Mucosa of rectum (tissue), 2 donors: ENCODE measurements at regions not wholly inside any gene's neighbourhood (a gene's known extent, or its start where the extent isn't known, plus 50 kb on each side); places are given as distances from the start of the nearest gene placed in this dataset.
"Not testable (repeated sequence)": the region's sequence is repeated elsewhere in the genome, so short reads cannot be mapped to it uniquely, and the experiment has no call there.

ENCODE experiments used
- H3K27ac ChIP-seq, 2 donors: one replicate each; pipeline ENCODE4 v1.7.0; 2013; ENCODE audit warnings: inconsistent platforms in 2 of 2, low read depth in 2 of 2, low read length in 2 of 2
- H3K27me3 ChIP-seq, 2 donors: one replicate each; pipeline ENCODE4 v1.7.0; 2013; ENCODE audit warnings: low read length in 2 of 2; ENCODE audit not compliant: control insufficient read depth in 2 of 2, insufficient read depth in 2 of 2
- H3K36me3 ChIP-seq, 2 donors: one replicate each; pipeline ENCODE4 v1.7.0; 2013; ENCODE audit warnings: low read length in 2 of 2; ENCODE audit not compliant: control insufficient read depth in 2 of 2, insufficient read depth in 2 of 2
- H3K4me1 ChIP-seq, 2 donors: one replicate each; pipeline ENCODE4 v1.7.0; 2013; ENCODE audit warnings: low read length in 2 of 2, mild to moderate bottlenecking in 1 of 2; ENCODE audit not compliant: control insufficient read depth in 2 of 2, insufficient read depth in 2 of 2
- H3K4me3 ChIP-seq, 2 donors: one replicate each; pipeline ENCODE4 v1.7.0; 2013; ENCODE audit warnings: low read length in 2 of 2
- H3K9ac ChIP-seq, 2 donors: one replicate each; pipeline ENCODE4 v1.7.0; 2013; ENCODE audit warnings: low read length in 2 of 2, low read depth in 1 of 2, mild to moderate bottlenecking in 1 of 2
- H3K9me3 ChIP-seq, 2 donors: one replicate each; pipeline ENCODE4 v1.7.0; 2013; ENCODE audit warnings: low read length in 2 of 2; ENCODE audit not compliant: control insufficient read depth in 2 of 2
- donor health status: healthy.
- donor health status: Normal muscosa, but diverticular disease.

- not testable (repeated sequence) for H3K9me3 ChIP-seq, H3K4me3 ChIP-seq, H3K27ac ChIP-seq, H3K27me3 ChIP-seq, H3K36me3 ChIP-seq, H3K9ac ChIP-seq, H3K4me1 ChIP-seq
Observed at GRCh38 chr17:74143318-74143717, 60.2 kb upstream of the RPL38 start.

GRCh38 chr17:74145756-74146155 lies 57.7 kb upstream of the RPL38 start:
- Histone ChIP-seq H3K4me1 (no peaks in the 10 kb centered on the region), H3K9me3 (peaks cover 0 to 4% of the 10 kb centered on the region in 2 donors), H3K4me3 (no peak overlapping the region), H3K9ac (no peak overlapping the region), H3K36me3 (no peaks in the 10 kb centered on the region), H3K27me3 (peaks cover 0 to 3% of the 10 kb centered on the region in 2 donors), H3K27ac (no peak overlapping the region)

DNA sequence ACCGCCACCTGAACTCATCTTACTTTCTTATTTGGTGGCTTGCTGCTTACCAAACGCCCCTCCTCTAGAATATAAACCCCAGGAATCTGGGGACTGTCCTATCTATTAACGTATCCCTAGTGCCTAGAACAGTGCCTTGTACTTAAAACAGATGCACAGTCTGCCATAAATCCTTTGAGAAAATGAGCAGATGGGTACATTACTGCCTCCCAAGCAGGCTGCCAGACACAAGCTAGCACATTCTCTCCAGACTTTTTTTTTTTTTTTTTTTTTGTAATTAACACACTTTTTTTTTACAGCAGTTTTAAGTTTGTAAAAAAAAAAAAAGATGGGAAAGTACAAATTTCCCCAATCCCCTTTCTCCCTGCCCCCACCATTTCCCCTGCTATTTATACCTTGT lies 57.3 kb upstream of the RPL38 start:
- no peaks in the 10 kb centered on the region for H3K4me1 ChIP-seq
- H3K4me3 ChIP-seq = no peak overlapping the region
- no peak overlapping the region for H3K9ac ChIP-seq
- H3K27me3 ChIP-seq = peaks cover 0 to 3% of the 10 kb centered on the region in 2 donors
- H3K9me3 ChIP-seq = peaks cover 0 to 4% of the 10 kb centered on the region in 2 donors
- H3K36me3 ChIP-seq = no peaks in the 10 kb centered on the region
- H3K27ac ChIP-seq = no peak overlapping the region

DNA sequence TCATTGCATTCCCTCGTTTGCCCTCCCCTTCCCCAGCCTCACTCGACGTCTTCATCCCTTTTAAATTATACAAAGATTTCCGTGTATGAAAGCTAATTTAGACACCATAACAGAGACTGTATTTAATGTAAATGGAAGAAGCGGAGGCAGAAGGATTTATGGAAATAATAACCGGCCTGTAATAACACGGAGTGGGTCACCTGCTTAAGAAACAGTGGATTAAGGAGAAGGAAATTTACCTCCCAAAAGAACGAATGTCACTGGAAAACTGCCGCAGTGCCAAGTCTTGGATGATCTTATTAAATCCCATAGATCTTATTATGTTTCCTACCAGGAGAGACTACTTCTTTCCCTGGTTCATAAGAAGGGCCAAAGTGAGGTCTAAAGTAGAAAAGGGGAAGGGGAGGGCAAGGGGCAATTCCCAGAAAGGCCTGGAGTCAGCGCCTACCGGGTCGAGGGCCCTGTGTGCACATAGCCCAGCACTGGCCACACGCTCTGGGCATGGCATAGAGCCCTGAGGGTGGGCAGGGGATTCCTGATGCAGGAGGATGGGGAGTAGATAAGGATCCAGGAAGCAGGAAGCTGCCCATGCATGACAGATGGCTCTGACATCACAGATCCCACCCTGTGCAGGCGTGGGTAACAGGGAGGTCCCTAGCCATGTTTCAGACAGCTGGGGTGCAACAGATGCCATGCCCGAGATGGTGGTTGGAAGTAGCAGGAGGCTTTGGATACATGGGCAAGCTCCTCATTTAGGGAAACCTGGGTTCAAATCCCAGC lies 56.2 kb upstream of the RPL38 start:
- Histone ChIP-seq H3K36me3 (no peaks in the 10 kb centered on the region), H3K9me3 (peaks cover 0 to 4% of the 10 kb centered on the region in 2 donors), H3K4me1 (no peaks in the 10 kb centered on the region), H3K4me3 (no peak overlapping the region), H3K27ac (no peak overlapping the region), H3K27me3 (peaks cover 0 to 3% of the 10 kb centered on the region in 2 donors), H3K9ac (no peak overlapping the region)

DNA sequence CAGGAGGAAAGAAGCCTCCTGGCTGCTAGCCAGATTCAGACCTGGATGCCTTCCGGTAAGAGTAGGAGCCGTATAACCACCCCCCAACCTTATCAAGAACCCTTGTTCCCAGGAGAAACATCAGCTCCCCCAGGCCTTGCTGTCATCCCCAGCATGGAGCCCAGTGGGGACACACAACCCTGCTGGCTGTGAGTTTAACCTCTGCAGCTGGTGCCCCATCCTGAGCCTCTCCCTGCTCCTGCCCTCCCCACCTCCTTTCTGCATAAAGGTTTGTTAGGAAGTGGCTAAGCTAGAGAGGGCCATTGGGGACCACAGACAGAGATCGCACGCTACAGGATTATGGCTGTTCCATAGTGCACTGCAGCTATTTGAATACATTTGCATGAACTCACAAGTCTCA lies 55.5 kb upstream of the RPL38 start:
- Histone ChIP-seq H3K9me3 (peaks cover 0 to under 1% of the 10 kb centered on the region in 2 donors), H3K9ac (no peak overlapping the region), H3K4me1 (no peaks in the 10 kb centered on the region), H3K27ac (no peak overlapping the region), H3K36me3 (no peaks in the 10 kb centered on the region), H3K27me3 (peaks cover 0 to 3% of the 10 kb centered on the region in 2 donors), H3K4me3 (no peak overlapping the region)

DNA sequence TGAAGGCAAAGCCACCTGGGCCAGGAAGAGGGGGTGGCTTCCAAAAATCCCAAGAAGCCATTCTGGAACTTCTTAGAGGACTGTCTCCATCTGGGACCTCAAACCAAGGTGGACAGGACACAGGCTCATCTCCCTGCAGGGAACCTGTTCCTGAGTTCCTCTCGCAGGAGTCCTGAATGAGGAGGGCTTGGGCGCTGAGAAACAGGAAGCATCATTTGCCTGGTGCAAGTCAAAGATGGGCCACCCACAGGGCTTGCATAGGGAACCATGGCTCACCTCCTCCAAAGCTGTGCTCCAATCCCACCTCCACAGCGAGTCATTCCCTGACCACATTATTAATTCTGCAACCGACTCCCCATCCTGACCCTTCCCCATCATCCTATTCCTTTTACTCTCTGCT lies 55.0 kb upstream of the RPL38 start:
- no peaks in the 10 kb centered on the region for H3K36me3 ChIP-seq
- H3K27me3 ChIP-seq = peaks cover 0 to 3% of the 10 kb centered on the region in 2 donors
- no peak overlapping the region for H3K9ac ChIP-seq
- no peaks in the 10 kb centered on the region for H3K4me1 ChIP-seq
- no peak overlapping the region for H3K27ac ChIP-seq
- H3K9me3 ChIP-seq = no peaks in the 10 kb centered on the region
- no peak overlapping the region for H3K4me3 ChIP-seq

DNA sequence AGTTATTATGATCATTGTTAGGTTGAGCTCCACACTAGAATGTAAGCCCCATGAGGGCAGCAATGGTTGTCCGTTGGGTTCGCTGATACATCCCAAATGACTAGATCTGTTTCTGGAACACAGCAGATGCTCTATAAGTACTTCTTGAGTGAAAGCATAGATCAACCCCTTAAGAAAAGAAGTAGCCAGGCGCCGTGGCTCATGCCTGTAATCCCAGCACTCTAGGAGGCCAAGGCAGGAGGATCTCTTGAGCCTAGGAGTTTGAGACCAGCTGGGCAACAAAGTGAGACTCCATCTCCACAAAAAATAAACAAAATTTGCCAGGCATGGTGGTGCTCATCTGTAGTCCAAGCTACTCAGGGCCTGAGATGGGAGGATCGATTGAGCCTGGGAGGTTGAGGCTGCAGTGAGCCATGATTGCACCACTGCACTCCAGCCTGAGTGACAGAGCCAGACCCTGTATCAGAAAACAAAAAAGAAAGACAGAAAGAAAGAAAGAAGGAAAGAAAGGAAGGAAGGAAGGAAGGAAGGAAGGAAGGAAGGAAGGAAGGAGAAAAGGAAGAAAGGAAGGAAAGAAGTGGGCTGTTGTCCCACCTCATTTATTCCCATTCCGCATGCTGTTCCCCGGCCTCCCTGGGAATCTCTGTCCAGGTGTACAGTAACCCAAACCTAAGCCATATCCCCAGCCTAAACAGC lies 54.4 kb upstream of the RPL38 start:
- Histone ChIP-seq H3K27me3 (peaks cover 0 to 3% of the 10 kb centered on the region in 2 donors), H3K4me1 (no peaks in the 10 kb centered on the region), H3K9ac (no peak overlapping the region), H3K36me3 (no peaks in the 10 kb centered on the region), H3K27ac (no peak overlapping the region), H3K9me3 (no peaks in the 10 kb centered on the region), H3K4me3 (no peak overlapping the region)

DNA sequence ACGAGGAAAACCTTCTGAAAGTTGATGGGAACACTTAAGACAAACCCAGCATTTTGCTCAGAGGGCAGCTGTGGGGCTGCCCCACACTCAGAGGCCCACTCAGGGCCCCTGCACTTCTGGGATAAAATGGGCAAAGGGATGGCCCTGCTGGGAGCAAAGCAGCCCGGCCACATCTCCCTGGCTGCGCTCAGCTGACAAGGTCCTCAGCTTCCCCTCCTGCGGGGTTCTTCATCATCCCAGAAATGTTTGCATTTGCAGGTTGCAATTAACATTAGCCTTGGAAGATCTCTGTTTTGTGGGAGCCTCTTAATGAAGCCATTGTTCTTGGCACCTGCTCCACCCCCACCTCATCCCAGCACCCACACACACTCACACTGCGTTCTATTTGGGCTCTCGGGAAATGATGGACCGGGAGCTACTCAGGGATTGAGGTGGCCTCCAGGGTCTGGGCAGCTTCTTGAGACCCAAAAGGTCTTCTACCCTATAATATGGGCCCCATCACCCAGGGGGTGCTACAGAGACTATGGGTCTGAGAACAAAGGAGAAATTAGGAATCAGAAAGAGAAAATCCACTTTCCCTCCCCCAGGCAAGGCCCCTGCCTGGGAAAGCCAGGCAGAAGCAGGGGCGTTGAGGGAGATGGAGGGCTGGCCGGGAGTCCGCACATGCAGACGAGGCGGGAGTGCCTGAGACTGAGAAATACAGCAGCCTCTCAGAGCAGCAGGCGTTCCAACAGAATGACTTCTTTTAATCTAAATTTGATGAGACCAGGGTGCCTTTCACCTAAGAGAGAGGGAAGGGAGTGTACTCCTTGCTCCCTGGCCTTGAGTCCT lies 53.7 kb upstream of the RPL38 start:
- H3K4me3 ChIP-seq = no peak overlapping the region
- H3K27ac ChIP-seq = no peak overlapping the region
- no peak overlapping the region for H3K9ac ChIP-seq
- H3K27me3 ChIP-seq = peaks cover 0 to 3% of the 10 kb centered on the region in 2 donors
- H3K9me3 ChIP-seq = no peaks in the 10 kb centered on the region
- no peaks in the 10 kb centered on the region for H3K4me1 ChIP-seq
- no peaks in the 10 kb centered on the region for H3K36me3 ChIP-seq

GRCh38 chr17:74150428-74151025 lies 53.0 kb upstream of the RPL38 start:
- Histone ChIP-seq H3K9ac (no peak overlapping the region), H3K9me3 (no peaks in the 10 kb centered on the region), H3K36me3 (no peaks in the 10 kb centered on the region), H3K4me1 (no peaks in the 10 kb centered on the region), H3K27me3 (peaks cover 0 to 3% of the 10 kb centered on the region in 2 donors), H3K27ac (no peak overlapping the region), H3K4me3 (no peak overlapping the region)
